IMR-90 (cell line): ENCODE measurements at regions not wholly inside any gene's neighbourhood (a gene's known extent, or its start where the extent isn't known, plus 50 kb on each side); places are given as distances from the start of the nearest gene placed in this dataset.

ENCODE experiments used
- BHLHE40 ChIP-seq: fragments of 150-350 bp; IDR thresholded peaks from 2 replicates; pipeline ENCODE4 v1.6.1; 2016; ENCODE audit warnings: mild to moderate bottlenecking, low read depth, low read length
- CEBPB ChIP-seq: IDR thresholded peaks from 2 replicates; pipeline ENCODE4 v1.6.1; 2012; ENCODE audit warnings: low read depth, low read length, improper control_type of control experiment
- CTCF ChIP-seq: conservative IDR thresholded peaks from 2 replicates; pipeline ENCODE4 v1.5.1; 2012; ENCODE audit warnings: mild to moderate bottlenecking, low read depth, low read length, improper control_type of control experiment
- MAZ ChIP-seq: IDR thresholded peaks from 2 replicates; pipeline ENCODE4 v1.6.1; 2012; ENCODE audit warnings: low read depth, mild to moderate bottlenecking, low read length, improper control_type of control experiment, moderate library complexity, borderline replicate concordance
- MXI1 ChIP-seq: IDR thresholded peaks from 2 replicates; pipeline ENCODE4 v1.6.1; 2012; ENCODE audit warnings: low read depth, mild to moderate bottlenecking, low read length, moderate library complexity, borderline replicate concordance
- POLR2A ChIP-seq: IDR thresholded peaks from 2 replicates; pipeline ENCODE4 v1.6.1; 2012; ENCODE audit warnings: mild to moderate bottlenecking, low read depth, low read length
- RAD21 ChIP-seq: IDR thresholded peaks from 2 replicates; pipeline ENCODE4 v1.6.1; 2012; ENCODE audit warnings: low read length, improper control_type of control experiment
- RCOR1 ChIP-seq: IDR thresholded peaks from 2 replicates; pipeline ENCODE4 v1.6.1; 2012; ENCODE audit warnings: mild to moderate bottlenecking, low read length, improper control_type of control experiment; ENCODE audit not compliant: insufficient replicate concordance
- RFX5 ChIP-seq: IDR thresholded peaks from 2 replicates; pipeline ENCODE4 v1.8.0; 2012; ENCODE audit warnings: low read depth, mild to moderate bottlenecking, low read length, moderate library complexity
- SMC3 ChIP-seq: fragments of 150-350 bp; IDR thresholded peaks from 2 replicates; pipeline ENCODE4 v1.6.1; 2016; ENCODE audit warnings: low read depth, mild to moderate bottlenecking, antibody characterized with exemption, low read length, moderate library complexity
- USF2 ChIP-seq: fragments of 150-350 bp; IDR thresholded peaks from 2 replicates; pipeline ENCODE4 v1.6.1; 2017; ENCODE audit warnings: mild to moderate bottlenecking, antibody characterized with exemption, low read length, low read depth

- no peak for TF ChIP-seq RCOR1
- TF ChIP-seq CTCF: no peak
- TF ChIP-seq USF2: no peak
- no peak for TF ChIP-seq RFX5
- TF ChIP-seq RAD21: no peak
- no peak for TF ChIP-seq MXI1
- no peak for TF ChIP-seq POLR2A
- TF ChIP-seq SMC3: no peak
- TF ChIP-seq CEBPB: no peak
- TF ChIP-seq MAZ: no peak
- no peak for TF ChIP-seq BHLHE40
These were observed 75.0 kb upstream of the ADAMTS18 start for GRCh38 chr16:77509796-77510195.
